Endodermal cell (in vitro differentiated cells): ENCODE measurements at regions not wholly inside any gene's neighbourhood (a gene's known extent, or its start where the extent isn't known, plus 50 kb on each side); places are given as distances from the start of the nearest gene placed in this dataset.
A peak's percentile ranks its signal among the peaks of the same experiment; 100 is the strongest.

Source experiments
- DNase-seq: peaks from one replicate; pipeline ENCODE4 v3.0.0-alpha.2; 2017
- H3K27ac ChIP-seq: 2 replicates; pipeline ENCODE4 v1.5.1; 2013; ENCODE audit warnings: mild to moderate bottlenecking, low read depth, low read length, moderate library complexity
- H3K27me3 ChIP-seq: 2 replicates; pipeline ENCODE4 v1.6.1; 2013; ENCODE audit warnings: mild to moderate bottlenecking, low read length, moderate library complexity; ENCODE audit not compliant: insufficient read depth, control insufficient read depth, poor library complexity, severe bottlenecking
- H3K36me3 ChIP-seq: 2 replicates; pipeline ENCODE4 v1.7.0; 2013; ENCODE audit warnings: mild to moderate bottlenecking, low read length, moderate library complexity; ENCODE audit not compliant: control insufficient read depth, insufficient read depth
- H3K4me1 ChIP-seq: one replicate; pipeline ENCODE4 v1.7.0; 2013; ENCODE audit warnings: low read length; ENCODE audit not compliant: control insufficient read depth, insufficient read depth
- H3K4me3 ChIP-seq: 2 replicates; pipeline ENCODE4 v1.5.1; 2013; ENCODE audit warnings: mild to moderate bottlenecking, low read length, moderate library complexity
- H3K9ac ChIP-seq: 2 replicates; pipeline ENCODE4 v1.6.1; 2013; ENCODE audit warnings: mild to moderate bottlenecking, low read length, moderate library complexity; ENCODE audit not compliant: poor library complexity, severe bottlenecking; ENCODE audit errors: extremely low read depth
- H3K9me3 ChIP-seq: 2 replicates; pipeline ENCODE4 v1.6.1; 2013; ENCODE audit warnings: mild to moderate bottlenecking, low read length, moderate library complexity; ENCODE audit not compliant: control insufficient read depth
- H3K27ac Mint-ChIP-seq: 2 replicates; pipeline ENCODE4 v1.8.0; 2020; ENCODE audit warnings: mixed read lengths
- H3K27me3 Mint-ChIP-seq: 2 replicates; pipeline ENCODE4 v1.8.0; 2021; ENCODE audit warnings: mild to moderate bottlenecking, mixed read lengths; ENCODE audit not compliant: insufficient read depth
- H3K36me3 Mint-ChIP-seq: 2 replicates; pipeline ENCODE4 v1.8.0; 2020; ENCODE audit warnings: low read depth, mixed read lengths
- H3K4me1 Mint-ChIP-seq: 2 replicates; pipeline ENCODE4 v1.8.0; 2020; ENCODE audit warnings: mixed read lengths
- H3K4me3 Mint-ChIP-seq: 2 replicates; pipeline ENCODE4 v1.8.0; 2020; ENCODE audit warnings: mild to moderate bottlenecking, moderate library complexity, mixed read lengths
- H3K9me3 Mint-ChIP-seq: 2 replicates; pipeline ENCODE4 v1.8.0; 2020; ENCODE audit warnings: mild to moderate bottlenecking, mixed read lengths
- CTCF ChIP-seq: fragments of 200-600 bp; sonication (generic); conservative IDR thresholded peaks from 2 replicates; pipeline ENCODE4 v1.5.0; 2021; ENCODE audit warnings: antibody characterized with exemption, mild to moderate bottlenecking
- WGBS, 2 experiments: methylation state at CpG; one replicate each; pipeline versions ENCODE4 v1.1.5 to v1.1.7; 2013; ENCODE audit warnings: missing lambda C conversion rate in 2 of 2, mixed read lengths in 1 of 2; ENCODE audit not compliant: insufficient coverage in 1 of 2, insufficient read length in 1 of 2; 5-methylcytosine and 5-hydroxymethylcytosine counted together

GRCh38 chr12:46933947-46934346 is 108.2 kb upstream of the SLC38A4 start:
- TF ChIP-seq CTCF, result peak; percentile 71
- H3K4me1 Mint-ChIP-seq, result no peaks in the 10 kb centered on the region
- H3K9ac ChIP-seq, result no peak overlapping the region
- WGBS, 2 experiments, result 93 to 100% methylated on average over 1 of the region's 1 CpG
- no peaks in the 10 kb centered on the region for H3K9me3 ChIP-seq
- no peaks in the 10 kb centered on the region for H3K9me3 Mint-ChIP-seq
- no peaks in the 10 kb centered on the region for H3K36me3 ChIP-seq
- H3K4me3 ChIP-seq, result no peak overlapping the region
- no peak overlapping the region for H3K27ac Mint-ChIP-seq
- no peaks in the 10 kb centered on the region for H3K4me1 ChIP-seq
- DNase-seq, result no peak
- no peak overlapping the region for H3K4me3 Mint-ChIP-seq
- no peaks in the 10 kb centered on the region for H3K27me3 ChIP-seq
- H3K27me3 Mint-ChIP-seq, result no peaks in the 10 kb centered on the region
- H3K27ac ChIP-seq, result no peak overlapping the region
- no peaks in the 10 kb centered on the region for H3K36me3 Mint-ChIP-seq

- H3K36me3 Mint-ChIP-seq, result no peaks in the 10 kb centered on the region
- H3K27ac ChIP-seq, result no peak overlapping the region
- no peaks in the 10 kb centered on the region for H3K4me1 ChIP-seq
- H3K4me1 Mint-ChIP-seq, result no peaks in the 10 kb centered on the region
- H3K36me3 ChIP-seq, result no peaks in the 10 kb centered on the region
- TF ChIP-seq CTCF, result no peak
- H3K9me3 Mint-ChIP-seq, result no peaks in the 10 kb centered on the region
- no peaks in the 10 kb centered on the region for H3K27me3 Mint-ChIP-seq
- H3K4me3 Mint-ChIP-seq, result no peak overlapping the region
- WGBS, 2 experiments, result 87 to 94% methylated on average over 3 to 8 of the region's 10 CpGs
- H3K27ac Mint-ChIP-seq, result no peak overlapping the region
- no peaks in the 10 kb centered on the region for H3K27me3 ChIP-seq
- no peak overlapping the region for H3K9ac ChIP-seq
- DNase-seq, result no peak
- no peaks in the 10 kb centered on the region for H3K9me3 ChIP-seq
- H3K4me3 ChIP-seq, result no peak overlapping the region
These were observed 108.7 kb upstream of the SLC38A4 start for GRCh38 chr12:46934374-46935111.

GRCh38 chr12:46935271-46935847 is 109.6 kb upstream of the SLC38A4 start:
- Histone ChIP-seq H3K9me3 (no peaks in the 10 kb centered on the region), H3K4me1 (no peaks in the 10 kb centered on the region), H3K27me3 (no peaks in the 10 kb centered on the region), H3K9ac (no peak overlapping the region), H3K36me3 (no peaks in the 10 kb centered on the region), H3K4me3 (no peak overlapping the region), H3K27ac (no peak overlapping the region)
- peaks cover 2% of the 10 kb centered on the region for H3K9me3 Mint-ChIP-seq
- TF ChIP-seq CTCF, result no peak
- H3K27me3 Mint-ChIP-seq, result no peaks in the 10 kb centered on the region
- no peak for DNase-seq
- H3K4me3 Mint-ChIP-seq, result no peak overlapping the region
- H3K27ac Mint-ChIP-seq, result no peak overlapping the region
- H3K36me3 Mint-ChIP-seq, result no peaks in the 10 kb centered on the region
- whole genome bisulfite sequencing, 2 experiments, result 79% methylated on average over 1 of the region's 3 CpGs; no CpG with 5 or more reads in 1 of the 2 experiments
- no peaks in the 10 kb centered on the region for H3K4me1 Mint-ChIP-seq
